ENCODE measurements at regions not wholly inside any gene's neighbourhood (a gene's known extent, or its start where the extent isn't known, plus 50 kb on each side); places are given as distances from the start of the nearest gene placed in this dataset.

- no peak overlapping the region for H3K4me2 ChIP-seq (ENCODE audit: low read depth, low read length)
- H3K4me3 ChIP-seq (replicated peaks in 1 of 3; ENCODE audit: insufficient read depth in 1 of 3, low read depth in 2 of 3, low read length in 3 of 3): no peak overlapping the region
- no peaks in the 10 kb centered on the region for H3K9me3 ChIP-seq (ENCODE audit: low read length)
- no peak for TF ChIP-seq HDAC6 (IDR thresholded peaks at IDR 0.05; ENCODE audit: low read depth, low read length)
- no peak for TF ChIP-seq ZNF549 (CRISPR knock-in tag; IDR thresholded peaks at IDR 0.05)
- no peak for TF ChIP-seq SNAPC5 (CRISPR knock-in tag; IDR thresholded peaks at IDR 0.05; ENCODE audit: borderline replicate concordance)
- H3K79me2 ChIP-seq (ENCODE audit: insufficient read depth, low read length): no peaks in the 10 kb centered on the region
- H3K4me1 ChIP-seq (ENCODE audit: insufficient read depth, low read length): no peaks in the 10 kb centered on the region
- DNase-seq (ENCODE audit: low spot score) (no peak), FAIRE-seq (no peak), ATAC-seq (no peak)
- peaks cover 0 to 15% of the 10 kb centered on the region in 2 experiments; a peak in 2 of 5 replicates for H3K27me3 ChIP-seq (ENCODE audit: control insufficient read depth in 1 of 2, insufficient read depth in 2 of 2, low read length in 2 of 2)
- ChIA-PET CTCF (ENCODE audit: low intra/inter-chr PET ratio, low total read pairs) (no interaction called here), POLR2A (no interaction called here)
- in situ Hi-C loops (cut with HindIII; ENCODE audit: extremely low pct_ligation_motif_present, low pct_unique_long_range_greater_than_20kb) (no loop called here), intact Hi-C loops (cut with micrococcal nuclease; ENCODE audit: unreplicated experiment) (no loop called here)
- 43% methylated on average over 10 of the region's 10 CpGs for WGBS (ENCODE audit: low lambda C conversion rate)
- H3K9ac ChIP-seq (ENCODE audit: insufficient read depth, low read depth, low read length): no peak overlapping the region
- no peak overlapping the region for H2AFZ ChIP-seq (ENCODE audit: low read length)
- H3K36me3 ChIP-seq (replicated peaks in 1 of 2; ENCODE audit: control insufficient read depth in 1 of 2, insufficient read depth in 2 of 2, low read length in 2 of 2): no peaks in the 10 kb centered on the region
- no peaks in the 10 kb centered on the region for H4K20me1 ChIP-seq (ENCODE audit: insufficient read depth, low read length)
- BruUV-seq (replicated peaks): no TSS peak
- no peak overlapping the region for H3K27ac ChIP-seq (ENCODE audit: extremely low read length, insufficient read depth, low read length)
These were observed 231.0 kb downstream of the QKI start for GRCh38 chr6:163645560-163645959.

- no peak overlapping the region for H3K27ac ChIP-seq (ENCODE audit: extremely low read length, insufficient read depth, low read length)
- no peak overlapping the region for H2AFZ ChIP-seq (ENCODE audit: low read length)
- no peaks in the 10 kb centered on the region for H3K9me3 ChIP-seq (ENCODE audit: low read length)
- peaks cover 0 to 15% of the 10 kb centered on the region in 2 experiments; a peak in 2 of 5 replicates for H3K27me3 ChIP-seq (ENCODE audit: control insufficient read depth in 1 of 2, insufficient read depth in 2 of 2, low read length in 2 of 2)
- 0% methylated on average over 1 of the region's 3 CpGs for WGBS (ENCODE audit: low lambda C conversion rate)
- no peaks in the 10 kb centered on the region for H3K36me3 ChIP-seq (replicated peaks in 1 of 2; ENCODE audit: control insufficient read depth in 1 of 2, insufficient read depth in 2 of 2, low read length in 2 of 2)
- FAIRE-seq (no peak), ATAC-seq (no peak), DNase-seq (ENCODE audit: low spot score) (no peak)
- intact Hi-C loops (cut with micrococcal nuclease; ENCODE audit: unreplicated experiment) (no loop called here), in situ Hi-C loops (cut with HindIII; ENCODE audit: extremely low pct_ligation_motif_present, low pct_unique_long_range_greater_than_20kb) (no loop called here)
- no peaks in the 10 kb centered on the region for H3K4me1 ChIP-seq (ENCODE audit: insufficient read depth, low read length)
- no peak overlapping the region for H3K9ac ChIP-seq (ENCODE audit: insufficient read depth, low read depth, low read length)
- BruUV-seq (replicated peaks): no TSS peak
- no peaks in the 10 kb centered on the region for H3K79me2 ChIP-seq (ENCODE audit: insufficient read depth, low read length)
- TF ChIP-seq ZNF674 (CRISPR knock-in tag; IDR thresholded peaks at IDR 0.05; ENCODE audit: low read depth): no peak
- no peak for TF ChIP-seq SMC3 (IDR thresholded peaks at IDR 0.05; ENCODE audit: low read length)
- TF ChIP-seq RFX1 (IDR thresholded peaks at IDR 0.05): no peak
- no peak for TF ChIP-seq ZKSCAN1 (IDR thresholded peaks at IDR 0.05; ENCODE audit: low read length)
- TF ChIP-seq HNF1B (CRISPR knock-in tag; IDR thresholded peaks at IDR 0.05): no peak
- TF ChIP-seq ZNF343 (CRISPR knock-in tag; IDR thresholded peaks at IDR 0.05): no peak
- no peak for TF ChIP-seq TOPORS (CRISPR knock-in tag; IDR thresholded peaks at IDR 0.05)
- no peak for TF ChIP-seq MAFG (CRISPR knock-in tag; IDR thresholded peaks at IDR 0.05)
- TF ChIP-seq HMGXB3 (CRISPR knock-in tag; IDR thresholded peaks at IDR 0.05; ENCODE audit: borderline replicate concordance): no peak
- TF ChIP-seq MEF2D (CRISPR knock-in tag; IDR thresholded peaks at IDR 0.05): no peak
- TF ChIP-seq NFATC3 (CRISPR knock-in tag; IDR thresholded peaks at IDR 0.05): no peak
- POLR2A ChIA-PET: no interaction called here
- H3K4me3 ChIP-seq (replicated peaks in 1 of 3; ENCODE audit: insufficient read depth in 1 of 3, low read depth in 2 of 3, low read length in 3 of 3): no peak overlapping the region
- H3K4me2 ChIP-seq (ENCODE audit: low read depth, low read length): no peak overlapping the region
- no peaks in the 10 kb centered on the region for H4K20me1 ChIP-seq (ENCODE audit: insufficient read depth, low read length)
- CTCF ChIA-PET (ENCODE audit: low intra/inter-chr PET ratio, low total read pairs): no interaction called here
These were observed 229.3 kb downstream of the QKI start for GRCh38 chr6:163643866-163644265.

Measured in HepG2 (cell line).